Rectal smooth muscle tissue (tissue), 1 donor: ENCODE measurements at regions not wholly inside any gene's neighbourhood (a gene's known extent, or its start where the extent isn't known, plus 50 kb on each side); places are given as distances from the start of the nearest gene placed in this dataset.
A peak's percentile ranks its signal among the peaks of the same experiment; 100 is the strongest.
"Not testable (repeated sequence)": the region's sequence is repeated elsewhere in the genome, so short reads cannot be mapped to it uniquely, and the experiment has no call there.

Source experiments
- H3K27ac ChIP-seq: one replicate; pipeline ENCODE4 v1.7.0; 2013; ENCODE audit warnings: low read depth, low read length, inconsistent platforms
- H3K27me3 ChIP-seq: one replicate; pipeline ENCODE4 v1.7.0; 2013; ENCODE audit warnings: low read length; ENCODE audit not compliant: control insufficient read depth, insufficient read depth
- H3K36me3 ChIP-seq: one replicate; pipeline ENCODE4 v1.7.0; 2013; ENCODE audit warnings: low read length; ENCODE audit not compliant: control insufficient read depth, insufficient read depth
- H3K4me1 ChIP-seq: one replicate; pipeline ENCODE4 v1.7.0; 2013; ENCODE audit warnings: low read length; ENCODE audit not compliant: control insufficient read depth, insufficient read depth
- H3K4me3 ChIP-seq: one replicate; pipeline ENCODE4 v1.7.0; 2013; ENCODE audit warnings: low read length
- H3K9ac ChIP-seq: one replicate; pipeline ENCODE4 v1.7.0; 2013; ENCODE audit warnings: low read length

GRCh38 chr11:116035977-116036376 lies 531.8 kb upstream of the CADM1 start:
- Histone ChIP-seq H3K27ac (no peak overlapping the region), H3K36me3 (no peaks in the 10 kb centered on the region), H3K27me3 (no peaks in the 10 kb centered on the region), H3K4me3 (no peak overlapping the region), H3K9ac (no peak overlapping the region), H3K4me1 (no peaks in the 10 kb centered on the region)

- Histone ChIP-seq H3K36me3 (no peaks in the 10 kb centered on the region), H3K4me1 (no peaks in the 10 kb centered on the region), H3K27me3 (no peaks in the 10 kb centered on the region), H3K27ac (no peak overlapping the region), H3K4me3 (no peak overlapping the region), H3K9ac (no peak overlapping the region)
These were observed 529.8 kb upstream of the CADM1 start for GRCh38 chr11:116033931-116034553.

GRCh38 chr11:116030697-116031331 lies 526.6 kb upstream of the CADM1 start:
- H3K9ac ChIP-seq = no peak overlapping the region
- no peak overlapping the region for H3K27ac ChIP-seq
- no peaks in the 10 kb centered on the region for H3K4me1 ChIP-seq
- H3K36me3 ChIP-seq = no peaks in the 10 kb centered on the region
- no peak overlapping the region for H3K4me3 ChIP-seq
- no peaks in the 10 kb centered on the region for H3K27me3 ChIP-seq

- not testable (repeated sequence) for H3K4me1 ChIP-seq, H3K4me3 ChIP-seq, H3K9ac ChIP-seq, H3K27me3 ChIP-seq, H3K27ac ChIP-seq, H3K36me3 ChIP-seq
These were observed 524.3 kb upstream of the CADM1 start for GRCh38 chr11:116028506-116028905.

GRCh38 chr11:115999437-115999836 lies 495.2 kb upstream of the CADM1 start:
- Histone ChIP-seq H3K4me1 (no peaks in the 10 kb centered on the region), H3K36me3 (no peaks in the 10 kb centered on the region), H3K4me3 (no peak overlapping the region), H3K27me3 (no peaks in the 10 kb centered on the region), H3K9ac (no peak overlapping the region), H3K27ac (no peak overlapping the region)

- no peaks in the 10 kb centered on the region for H3K27me3 ChIP-seq
- H3K4me1 ChIP-seq = no peaks in the 10 kb centered on the region
- no peak overlapping the region for H3K27ac ChIP-seq
- H3K9ac ChIP-seq = no peak overlapping the region
- H3K36me3 ChIP-seq = no peaks in the 10 kb centered on the region
- no peak overlapping the region for H3K4me3 ChIP-seq
These were observed 492.6 kb upstream of the CADM1 start for GRCh38 chr11:115996808-115997188.

- Histone ChIP-seq H3K27me3 (no peaks in the 10 kb centered on the region), H3K36me3 (no peaks in the 10 kb centered on the region), H3K9ac (no peak overlapping the region), H3K4me3 (no peak overlapping the region), H3K27ac (no peak overlapping the region), H3K4me1 (no peaks in the 10 kb centered on the region)
These were observed 492.1 kb upstream of the CADM1 start for GRCh38 chr11:115996125-115996807.

GRCh38 chr11:115993590-115993989 lies 489.4 kb upstream of the CADM1 start:
- H3K27ac ChIP-seq = no peak overlapping the region
- no peaks in the 10 kb centered on the region for H3K4me1 ChIP-seq
- no peak overlapping the region for H3K4me3 ChIP-seq
- no peak overlapping the region for H3K9ac ChIP-seq
- H3K27me3 ChIP-seq = no peaks in the 10 kb centered on the region
- H3K36me3 ChIP-seq = no peaks in the 10 kb centered on the region

- no peaks in the 10 kb centered on the region for H3K36me3 ChIP-seq
- no peaks in the 10 kb centered on the region for H3K27me3 ChIP-seq
- no peak overlapping the region for H3K27ac ChIP-seq
- no peaks in the 10 kb centered on the region for H3K4me1 ChIP-seq
- H3K4me3 ChIP-seq = peak overlapping the region; percentile 16
- no peak overlapping the region for H3K9ac ChIP-seq
These were observed 485.8 kb upstream of the CADM1 start for GRCh38 chr11:115990004-115990447.

- Histone ChIP-seq H3K4me1 (no peaks in the 10 kb centered on the region), H3K4me3 (no peak overlapping the region), H3K36me3 (no peaks in the 10 kb centered on the region), H3K27ac (no peak overlapping the region), H3K27me3 (no peaks in the 10 kb centered on the region), H3K9ac (no peak overlapping the region)
These were observed 481.7 kb upstream of the CADM1 start for GRCh38 chr11:115985896-115986295.

- Histone ChIP-seq H3K4me1 (peaks cover 2% of the 10 kb centered on the region), H3K27me3 (no peaks in the 10 kb centered on the region), H3K36me3 (no peaks in the 10 kb centered on the region), H3K9ac (no peak overlapping the region), H3K4me3 (no peak overlapping the region), H3K27ac (no peak overlapping the region)
These were observed 480.0 kb upstream of the CADM1 start for GRCh38 chr11:115984228-115984627.

- no peaks in the 10 kb centered on the region for H3K27me3 ChIP-seq
- no peaks in the 10 kb centered on the region for H3K36me3 ChIP-seq
- no peak overlapping the region for H3K27ac ChIP-seq
- H3K9ac ChIP-seq = no peak overlapping the region
- peaks cover 2% of the 10 kb centered on the region for H3K4me1 ChIP-seq
- H3K4me3 ChIP-seq = no peak overlapping the region
These were observed 478.5 kb upstream of the CADM1 start for GRCh38 chr11:115982666-115983065.
